A172 (cell line): ENCODE measurements at regions not wholly inside any gene's neighbourhood (a gene's known extent, or its start where the extent isn't known, plus 50 kb on each side); places are given as distances from the start of the nearest gene placed in this dataset.

Source experiments
- DNase-seq: peaks from one replicate; pipeline ENCODE4 v3.0.0-alpha.2; 2015; ENCODE audit warnings: low spot score

DNA sequence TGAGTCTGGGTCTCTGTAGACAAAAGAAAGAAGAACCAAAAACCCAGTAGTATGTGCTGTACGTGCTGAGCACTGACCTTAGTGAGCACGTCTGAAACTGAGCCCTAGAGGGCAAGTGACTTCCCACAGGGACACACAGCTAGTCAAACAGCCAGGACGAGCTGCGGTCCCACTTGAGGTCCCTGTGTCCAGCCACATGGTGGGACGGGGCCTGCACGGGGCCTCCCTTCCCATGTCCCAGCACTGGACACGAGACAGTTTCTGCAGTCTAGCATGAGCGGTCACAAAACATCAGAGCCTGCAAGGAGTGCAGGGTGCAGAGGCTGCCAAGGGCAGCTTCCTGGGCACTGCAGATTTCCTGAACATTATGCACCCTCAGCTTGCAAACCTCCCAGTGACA, 121.6 kb downstream of the NCOR2 start:
- DNase-seq: no peak

DNA sequence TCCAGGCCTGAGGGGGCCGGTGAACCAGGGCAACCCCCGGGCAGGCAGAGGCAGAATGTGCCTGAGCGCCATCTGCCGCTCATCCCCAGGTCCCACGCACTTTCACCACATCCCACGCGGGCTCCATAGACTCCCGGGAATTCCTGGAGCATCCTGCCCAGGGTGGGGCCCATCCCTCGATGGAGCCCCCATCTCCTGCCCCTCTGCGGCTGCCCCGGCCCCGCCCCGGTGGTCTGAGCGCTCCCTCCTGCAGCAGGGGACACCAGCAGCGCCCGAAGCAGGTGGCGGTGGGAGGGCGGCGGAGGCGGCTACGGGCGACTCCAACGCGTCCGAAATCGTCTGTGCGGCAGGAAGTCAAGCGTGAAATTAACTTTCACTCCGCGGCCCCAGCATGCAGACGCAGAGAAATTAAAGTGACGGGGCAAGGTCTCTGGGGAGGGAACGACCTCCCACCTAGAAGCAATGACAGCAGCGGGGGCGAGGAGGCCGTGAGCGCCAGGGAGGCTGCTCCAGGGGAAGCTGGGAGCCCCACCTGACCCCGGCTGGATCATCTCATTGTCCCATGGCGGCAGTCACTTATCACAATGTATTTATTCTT, 122.2 kb downstream of the NCOR2 start:
- DNase-seq: no peak

DNA sequence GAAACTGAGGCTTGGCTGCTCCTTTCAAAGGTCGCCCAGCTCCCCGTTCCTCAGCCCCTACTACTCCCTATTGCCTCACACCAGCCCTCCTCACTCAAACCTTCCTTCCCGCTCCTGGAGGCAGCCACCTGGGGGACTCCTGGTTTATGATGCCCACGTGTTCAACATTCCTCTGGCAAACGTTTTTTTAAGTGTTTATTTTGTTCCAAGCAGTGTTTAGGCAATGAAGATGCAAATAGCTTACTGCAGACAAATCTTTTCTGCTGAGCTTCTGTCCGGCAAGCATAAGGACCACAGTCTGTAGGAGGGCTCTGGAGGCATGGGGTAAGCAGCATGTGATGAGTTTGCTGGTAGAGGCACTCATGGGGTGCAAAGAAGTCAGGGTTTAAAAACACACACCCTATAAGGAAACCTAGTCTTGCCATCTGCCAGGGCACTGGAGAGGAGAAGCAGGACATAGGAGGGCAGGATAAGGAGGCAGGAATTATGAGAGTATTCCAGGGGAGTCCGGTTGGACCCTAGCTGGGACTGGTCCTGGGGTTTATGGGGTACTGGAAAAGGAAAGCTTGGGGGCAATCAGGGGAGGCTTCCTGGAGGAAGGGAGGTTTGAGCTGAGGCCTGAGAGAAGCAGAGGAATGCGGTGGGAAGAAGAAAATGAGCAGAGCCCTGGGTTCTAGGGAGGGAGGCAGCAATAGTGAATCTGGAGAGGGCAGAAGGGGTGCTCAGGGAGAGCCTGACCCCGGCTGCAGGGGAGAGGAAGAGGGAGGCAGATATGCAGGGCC, 123.3 kb downstream of the NCOR2 start:
- DNase-seq: no peak

DNA sequence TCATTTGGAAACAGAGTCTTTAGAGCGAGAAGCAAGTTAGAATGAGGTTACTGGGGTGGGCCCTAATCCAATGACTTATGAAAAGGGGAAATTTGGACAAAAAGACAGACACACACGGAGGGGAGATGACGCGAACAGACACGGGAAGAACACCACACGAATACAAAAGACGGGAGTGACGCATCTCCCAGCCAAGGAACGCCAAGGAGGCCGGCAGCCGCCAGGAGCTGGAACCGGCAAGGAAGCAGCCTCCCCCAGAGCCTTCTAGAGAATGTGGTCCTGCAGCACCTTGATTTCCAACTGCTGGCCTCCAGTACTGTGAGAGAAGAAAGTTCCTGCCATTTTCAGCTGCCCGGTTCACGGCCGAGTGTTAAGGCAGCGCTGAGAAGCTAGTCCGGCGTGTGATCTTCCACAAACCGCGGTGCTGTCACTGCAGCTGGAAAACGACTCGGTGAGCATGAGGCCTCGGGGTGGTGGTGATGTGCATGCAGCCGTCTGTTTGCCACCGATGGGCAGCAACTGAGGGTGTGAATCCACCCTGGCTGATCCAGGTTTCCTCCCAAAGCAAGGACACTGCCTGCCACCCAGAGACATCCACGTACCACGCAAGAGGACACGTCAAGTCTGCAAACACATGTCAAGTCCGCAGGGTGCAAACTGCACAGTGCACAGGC, 124.5 kb downstream of the NCOR2 start:
- no peak for DNase-seq

DNA sequence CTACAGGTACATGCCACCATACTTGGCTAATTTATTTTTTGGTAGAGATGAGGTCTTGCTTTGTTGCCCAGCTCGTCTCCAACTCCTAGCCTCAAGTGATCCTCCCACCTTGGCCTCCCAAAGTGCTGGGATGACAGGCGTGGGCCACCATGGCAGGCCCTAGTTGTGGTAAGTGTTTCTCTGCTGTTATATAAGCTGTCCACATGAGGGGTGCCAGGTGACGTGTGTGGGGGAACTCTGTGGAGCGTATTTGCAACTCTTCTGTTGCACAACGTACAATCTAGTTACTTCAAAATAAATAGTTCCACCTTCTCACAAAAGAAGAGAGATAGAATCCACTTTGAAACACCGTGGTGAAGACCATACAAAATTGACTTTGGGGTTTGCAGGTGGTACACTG, 125.1 kb downstream of the NCOR2 start:
- no peak for DNase-seq

DNA sequence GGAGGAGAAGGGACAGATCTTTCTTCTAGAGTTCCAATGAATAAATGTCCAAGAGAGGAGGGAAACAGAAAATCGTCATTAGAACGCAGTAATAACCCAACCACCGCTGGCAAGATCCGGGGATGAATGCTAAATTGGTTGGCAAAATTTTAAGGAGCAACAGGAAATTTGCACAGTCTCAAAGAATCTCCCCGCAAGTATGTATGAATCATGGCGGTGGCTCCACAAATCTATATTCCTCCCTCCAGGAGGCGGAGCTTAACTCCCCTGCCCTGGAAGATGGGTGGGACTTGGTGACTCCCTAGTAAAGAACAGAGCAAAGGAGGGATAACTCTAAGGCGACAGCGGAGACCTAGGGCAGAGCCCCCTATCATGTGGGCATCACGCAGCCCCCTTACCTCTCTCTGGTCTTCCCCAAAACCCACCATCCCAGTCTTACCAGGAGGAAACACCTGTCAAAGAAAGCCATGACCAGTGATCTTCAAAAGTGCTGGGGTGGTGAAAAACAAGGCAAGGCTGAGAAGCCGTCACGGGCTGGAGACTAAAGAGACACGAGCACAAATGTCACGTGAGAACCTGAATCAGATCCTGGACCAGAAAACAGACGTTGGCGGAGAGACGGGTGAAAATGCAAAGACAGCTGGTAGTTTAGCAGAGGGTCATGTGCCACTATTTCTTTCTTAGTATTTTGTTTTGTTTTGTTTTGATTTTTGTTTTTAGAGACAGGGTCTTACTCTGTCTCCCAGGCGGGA, 125.8 kb downstream of the NCOR2 start:
- DNase-seq: peak; percentile 97

DNA sequence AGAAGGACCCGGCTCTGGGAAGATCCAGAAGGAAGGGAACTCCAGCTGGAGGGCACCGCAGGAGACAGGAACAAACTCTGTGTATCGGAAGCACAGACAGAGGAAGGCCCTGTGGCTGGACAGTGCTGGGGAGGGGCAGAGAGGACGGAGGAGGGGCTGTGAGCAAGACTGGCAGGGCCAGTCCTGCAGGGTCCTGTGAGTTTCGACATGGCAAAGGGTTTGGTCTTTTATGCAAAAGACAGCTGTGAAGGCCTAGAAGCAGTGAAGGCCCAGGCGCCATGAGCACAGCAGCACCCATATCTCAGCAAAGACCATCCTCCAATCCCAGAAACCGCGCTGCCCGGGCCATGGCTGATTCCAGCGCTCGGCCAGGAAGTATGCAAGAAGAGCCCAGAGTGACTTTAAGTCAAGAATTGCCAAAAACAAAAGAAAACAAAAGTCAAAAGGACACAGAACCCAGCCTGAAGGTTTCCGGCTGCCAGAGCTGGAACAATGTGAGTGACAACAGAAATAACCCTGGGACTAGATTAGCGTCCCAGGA, 126.5 kb downstream of the NCOR2 start:
- DNase-seq: peak; percentile 36

DNA sequence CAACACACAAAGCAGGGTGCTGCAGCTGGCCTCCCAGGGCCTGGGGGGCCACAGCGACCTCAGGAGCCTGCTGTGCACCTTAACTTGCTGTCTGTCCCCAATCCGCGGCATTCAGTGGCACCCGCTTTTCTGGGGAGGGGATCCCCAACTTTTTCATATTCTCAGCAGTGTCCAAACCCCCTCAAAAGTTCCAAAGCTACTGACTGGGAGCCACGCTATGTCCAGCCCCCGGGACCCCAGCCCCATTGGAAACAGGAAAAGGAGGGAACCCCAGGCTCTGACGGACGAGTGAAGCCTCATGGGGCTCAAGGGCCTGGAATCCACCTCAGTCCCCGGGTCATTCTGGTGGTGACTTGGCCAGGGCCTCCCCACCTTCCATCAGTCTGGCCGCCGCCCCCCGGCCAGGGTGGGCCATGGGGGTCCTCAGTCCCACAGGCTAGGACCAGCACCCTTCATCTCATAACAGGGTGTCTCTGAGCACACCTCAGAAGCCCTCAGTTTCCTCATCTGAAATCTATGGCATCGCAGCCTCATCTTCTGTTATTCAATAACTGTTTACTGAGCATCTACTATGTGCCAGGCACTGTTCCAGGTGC, 127.3 kb downstream of the NCOR2 start:
- no peak for DNase-seq

DNA sequence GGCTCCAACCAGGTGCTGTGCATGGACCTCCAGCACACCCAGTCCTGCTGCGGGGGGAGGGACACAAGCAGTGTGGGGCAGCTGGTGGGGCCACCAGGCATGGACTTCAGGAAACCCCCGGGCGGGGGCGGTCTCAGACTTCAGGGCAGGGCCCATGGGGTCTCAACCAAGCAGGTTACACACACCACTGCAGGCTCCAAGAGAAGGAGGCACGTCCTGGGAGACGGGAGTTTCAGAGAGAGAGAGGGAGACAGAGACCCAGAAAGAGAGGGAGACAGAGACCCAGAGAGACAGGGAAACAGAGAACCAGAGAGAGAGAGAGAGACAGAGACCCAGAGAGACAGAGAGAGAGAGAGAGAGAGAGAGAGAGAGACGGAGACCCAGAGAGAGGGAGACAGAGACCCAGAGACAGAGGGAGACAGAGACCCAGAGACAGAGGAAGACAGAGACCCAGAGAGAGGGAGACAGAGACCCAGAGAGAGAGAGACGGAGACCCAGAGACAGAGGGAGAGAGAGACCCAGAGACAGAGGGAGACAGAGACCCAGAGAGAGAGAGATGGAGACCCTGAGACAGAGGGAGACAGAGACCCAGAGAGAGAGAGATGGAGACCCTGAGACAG, 128.9 kb downstream of the NCOR2 start:
- DNase-seq: no peak

DNA sequence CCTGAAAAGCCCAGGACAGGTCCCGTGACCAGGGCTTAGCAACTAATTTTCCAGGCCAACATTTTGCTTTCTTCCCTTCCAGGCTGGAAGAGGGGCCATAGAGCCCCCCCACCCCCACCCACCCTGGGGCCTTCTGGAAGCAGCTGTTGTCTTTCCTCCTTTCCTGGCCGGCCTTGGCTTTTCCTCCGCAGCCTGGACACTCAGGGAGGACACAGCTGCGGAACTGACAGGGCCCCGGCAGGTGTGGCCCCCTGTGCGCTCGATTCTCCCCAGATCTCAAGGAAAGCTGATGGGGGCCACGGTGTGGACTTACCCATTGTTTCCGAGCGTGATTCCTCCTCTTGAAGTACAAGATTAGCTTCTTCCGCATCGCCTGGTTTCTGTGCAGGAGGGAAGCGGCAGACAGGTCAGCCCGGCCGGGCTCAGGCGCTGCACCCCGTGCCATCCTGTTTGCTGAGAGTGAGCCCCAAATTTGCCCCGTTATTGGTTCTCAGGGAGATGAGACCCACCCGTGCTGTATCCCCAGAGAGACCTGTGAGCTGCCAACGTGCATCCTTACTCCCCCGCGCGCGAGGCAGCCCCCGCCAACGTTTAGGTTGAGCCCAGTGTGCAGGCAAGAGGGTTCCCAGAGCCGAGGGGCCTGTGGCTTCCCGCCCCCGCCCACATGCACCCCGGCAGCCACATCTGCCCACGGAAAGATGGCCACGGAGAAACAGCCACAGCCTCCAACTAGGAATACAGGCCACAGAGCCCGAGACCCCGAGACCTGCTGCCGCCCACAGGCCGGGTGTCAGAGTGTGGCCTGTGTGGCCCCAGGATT, 129.6 kb downstream of the NCOR2 start:
- no peak for DNase-seq

DNA sequence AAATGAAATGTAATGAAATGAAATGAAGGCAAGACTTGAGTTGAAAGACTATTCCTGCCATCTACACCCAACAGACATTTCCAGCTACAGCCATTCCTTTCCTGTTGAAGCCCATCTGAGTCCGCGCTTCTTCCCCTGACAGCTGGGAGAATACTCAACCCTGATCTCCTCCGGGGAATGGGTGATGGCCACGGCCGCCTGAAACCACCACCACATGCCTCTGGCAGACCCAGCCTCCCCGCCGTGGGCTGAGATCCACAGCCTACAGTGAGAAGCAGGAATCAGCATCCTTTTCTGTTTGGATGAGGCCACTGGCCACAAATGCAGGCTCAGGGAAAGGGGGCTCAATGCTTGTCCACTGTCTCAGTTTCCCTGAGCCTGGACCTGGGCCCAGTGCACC, 130.3 kb downstream of the NCOR2 start:
- no peak for DNase-seq

DNA sequence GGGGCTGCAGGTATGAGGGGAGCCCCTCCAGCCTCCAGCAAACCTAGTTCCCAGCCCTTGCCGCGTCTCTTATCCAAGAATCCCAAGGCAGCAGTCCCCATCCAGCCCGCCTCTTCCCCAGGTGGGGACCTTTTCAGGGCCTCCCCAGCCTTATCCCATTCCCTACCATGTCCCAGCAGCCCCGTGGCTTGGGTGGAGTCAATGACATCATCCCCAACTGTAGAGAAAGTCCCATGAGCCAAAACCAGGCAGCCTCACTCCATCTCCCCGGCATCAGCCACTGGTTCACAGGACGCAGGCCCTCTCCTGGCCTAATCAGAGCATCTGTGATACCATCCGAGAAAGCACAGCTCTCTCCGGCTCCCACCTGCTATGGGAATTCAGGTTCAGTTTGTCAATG, 131.0 kb downstream of the NCOR2 start:
- DNase-seq: peak; percentile 38

DNA sequence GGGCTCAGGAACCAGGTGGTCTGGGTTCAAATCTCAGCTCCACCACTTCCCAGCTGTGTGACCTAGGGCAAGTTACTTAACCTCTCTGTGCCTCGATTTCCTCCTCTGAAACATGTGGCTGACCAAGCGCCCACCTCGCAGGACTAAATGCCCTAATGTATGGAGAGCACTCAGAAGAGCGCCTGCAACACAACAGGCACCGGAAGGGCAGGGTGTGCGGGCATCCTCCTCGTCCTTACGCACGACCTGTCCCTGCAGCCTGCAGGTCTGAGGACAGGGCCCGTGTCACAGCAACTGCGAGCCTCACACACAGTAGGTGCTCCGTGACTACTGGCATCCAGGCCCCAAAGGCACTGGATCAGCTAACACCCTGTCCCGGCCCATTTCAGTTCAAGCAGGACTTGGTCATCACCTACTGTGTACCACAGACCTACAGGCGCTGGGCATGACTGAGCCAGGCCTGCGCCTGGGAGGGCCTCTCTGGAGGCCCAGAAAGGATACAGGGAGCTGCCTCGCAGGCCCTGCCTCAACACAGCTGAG, 131.5 kb downstream of the NCOR2 start:
- DNase-seq: no peak

DNA sequence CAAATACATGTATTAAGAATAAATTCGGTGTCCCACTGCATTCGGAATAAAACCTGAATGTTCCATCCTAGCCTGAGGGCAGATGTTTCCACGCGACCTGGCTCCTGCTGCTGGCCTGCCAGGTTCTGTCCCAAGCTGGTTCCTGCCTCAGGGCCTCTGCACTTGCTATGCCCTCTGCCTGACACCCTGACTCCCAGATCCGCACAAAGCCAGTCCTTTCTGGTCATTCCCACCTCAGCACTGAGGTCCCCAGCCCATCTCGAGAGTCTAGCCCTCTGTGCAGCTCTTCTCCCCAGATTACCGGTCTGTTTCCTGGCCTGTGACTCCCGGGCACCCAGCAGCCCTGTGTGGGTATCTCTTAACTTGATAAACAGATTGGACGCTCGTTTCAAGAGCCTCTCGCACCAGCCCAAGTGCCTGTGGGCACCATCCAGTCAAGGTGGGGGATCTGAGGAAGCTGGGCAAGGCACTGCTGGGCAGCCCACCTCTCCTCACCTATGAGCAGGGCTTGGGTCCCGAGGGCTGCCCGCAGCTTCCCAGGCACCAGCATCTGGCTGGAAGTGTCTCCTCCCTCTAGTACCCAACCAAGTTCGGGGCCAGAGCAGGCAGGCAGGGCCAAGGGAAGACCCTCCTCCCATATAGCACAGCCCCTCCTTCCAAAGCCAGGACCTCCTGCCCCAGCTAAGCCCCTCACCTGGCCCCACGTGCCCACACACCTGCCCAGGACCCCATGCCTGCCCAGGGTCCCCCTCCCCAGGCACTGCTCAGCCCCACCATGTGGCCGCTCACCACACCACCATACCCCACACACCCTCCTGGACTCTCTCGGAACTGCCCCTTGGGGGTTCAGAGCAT, 132.2 kb downstream of the NCOR2 start:
- no peak for DNase-seq

DNA sequence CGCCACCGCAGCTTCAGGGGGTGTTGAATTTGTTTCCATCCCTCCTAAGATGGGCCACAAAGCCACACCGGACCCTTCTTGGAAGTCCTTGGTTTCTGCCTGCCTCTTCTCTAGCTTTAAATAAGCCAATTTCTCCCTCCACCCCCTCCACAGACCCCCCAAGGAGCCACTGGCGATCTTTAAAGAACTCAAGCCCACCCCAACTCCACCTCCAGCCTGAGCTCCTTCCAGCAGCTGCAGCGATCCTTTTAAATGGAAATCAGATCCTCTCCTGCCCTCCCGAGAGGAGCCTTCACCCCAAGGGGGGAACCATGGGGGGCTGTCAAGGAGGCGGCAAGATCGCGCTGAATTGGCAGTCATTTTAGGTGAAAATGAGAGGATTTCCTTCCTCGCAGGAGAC, 133.1 kb downstream of the NCOR2 start:
- no peak for DNase-seq

DNA sequence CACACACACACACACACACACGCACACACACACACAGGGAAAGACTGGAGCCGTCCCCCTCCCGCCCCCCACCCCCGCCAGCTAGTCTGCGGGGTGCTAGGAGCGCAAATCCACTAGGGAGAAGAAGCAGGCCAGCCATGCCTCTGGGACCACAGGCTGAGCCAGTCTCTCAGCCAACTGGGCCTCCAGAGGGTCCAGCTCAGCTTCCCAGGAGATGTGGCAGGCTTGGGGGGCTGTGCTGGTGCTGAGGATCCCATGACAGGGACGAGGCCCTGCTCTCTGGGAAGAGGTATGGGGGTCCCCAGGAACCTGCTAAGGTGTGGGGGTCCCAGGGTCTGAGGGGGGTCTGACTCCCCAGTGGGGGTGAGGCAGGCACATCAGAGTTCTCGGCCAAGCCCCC, 133.5 kb downstream of the NCOR2 start:
- no peak for DNase-seq

DNA sequence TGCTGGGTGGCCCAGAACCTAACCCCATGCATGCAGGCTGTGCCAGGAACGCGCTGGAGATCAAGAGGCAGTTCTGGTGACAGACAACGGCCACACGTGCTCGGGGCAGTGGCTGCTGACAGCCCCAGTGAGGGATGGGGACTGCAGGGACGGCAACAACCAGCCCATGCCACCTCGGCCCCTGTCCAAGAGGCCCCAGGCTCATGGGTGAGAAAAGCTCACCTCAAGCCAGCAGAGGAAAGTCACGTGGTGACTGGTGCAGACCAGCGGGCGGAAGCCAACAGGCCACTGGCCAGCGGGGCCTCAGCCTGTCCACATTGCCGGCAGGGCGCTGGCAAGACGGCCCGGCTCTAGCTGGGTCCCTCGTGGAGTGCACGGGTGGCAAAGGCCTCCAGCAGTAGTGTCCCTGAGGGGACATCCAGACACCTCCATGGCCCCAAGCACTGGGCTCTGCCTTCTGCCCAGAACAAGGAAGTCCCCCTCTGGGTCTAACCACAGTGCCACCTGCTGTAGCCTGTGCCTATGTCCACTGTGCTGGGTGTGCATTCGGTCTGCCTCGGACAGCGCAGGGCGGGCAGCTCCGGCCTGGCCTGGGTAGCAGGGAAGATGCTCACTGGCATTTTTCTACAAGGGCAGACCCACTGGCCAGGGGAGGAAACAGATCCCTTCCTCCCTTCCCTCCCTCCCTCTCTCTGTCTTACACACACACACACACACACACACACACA, 134.1 kb downstream of the NCOR2 start:
- no peak for DNase-seq

DNA sequence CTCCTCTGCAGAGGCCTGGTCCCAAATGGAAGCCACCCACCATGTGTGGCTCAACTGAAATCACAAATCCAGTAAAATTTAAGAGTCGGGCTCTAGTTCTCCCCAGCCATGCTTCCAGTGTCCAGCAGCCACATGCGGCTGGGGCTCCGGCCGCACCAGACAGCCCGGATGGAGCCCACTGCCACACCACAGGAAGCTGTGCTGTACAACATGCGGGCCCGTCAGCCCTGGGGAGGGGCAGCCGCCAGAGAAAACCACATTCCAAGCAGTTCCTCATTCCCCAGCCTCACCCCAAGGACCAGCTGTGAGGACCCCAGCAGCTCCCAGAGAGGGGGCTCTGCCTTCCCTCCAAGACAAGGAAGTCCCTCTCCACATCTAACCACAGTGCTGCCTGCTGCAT, 135.0 kb downstream of the NCOR2 start:
- DNase-seq: no peak

DNA sequence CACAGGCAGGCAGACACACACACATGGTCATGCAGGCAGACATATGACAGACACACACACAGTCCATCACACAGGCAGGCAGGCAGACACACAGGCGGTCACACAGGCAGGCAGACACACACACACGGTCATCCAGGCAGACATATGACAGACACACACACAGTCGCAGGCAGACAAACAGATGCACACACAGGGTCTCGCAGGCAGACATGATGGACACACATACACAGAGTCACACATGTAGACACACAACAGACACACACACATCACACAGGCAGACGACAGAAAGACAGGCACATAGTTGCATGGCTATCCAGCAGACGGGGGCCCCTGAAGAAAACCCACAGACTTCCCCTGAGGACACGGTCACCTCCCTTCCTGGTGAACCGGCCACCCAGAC, 135.4 kb downstream of the NCOR2 start:
- no peak for DNase-seq
